Urinary bladder (tissue), 3 donors: ENCODE measurements at regions not wholly inside any gene's neighbourhood (a gene's known extent, or its start where the extent isn't known, plus 50 kb on each side); places are given as distances from the start of the nearest gene placed in this dataset.

Source experiments
- DNase-seq: peaks from one replicate; pipeline ENCODE4 v3.0.0-alpha.2; 2015; ENCODE audit errors: extremely low spot score
- H3K27ac ChIP-seq: one replicate; pipeline ENCODE4 v1.5.1; 2013; ENCODE audit warnings: low read depth, mild to moderate bottlenecking, moderate library complexity
- H3K36me3 ChIP-seq: one replicate; pipeline ENCODE4 v1.6.1; 2013; ENCODE audit warnings: mild to moderate bottlenecking, moderate library complexity; ENCODE audit not compliant: insufficient read depth
- H3K4me1 ChIP-seq: one replicate; pipeline ENCODE4 v1.6.1; 2013; ENCODE audit warnings: mild to moderate bottlenecking, moderate library complexity; ENCODE audit not compliant: insufficient read depth
- H3K4me3 ChIP-seq: one replicate; pipeline ENCODE4 v1.5.1; 2013; ENCODE audit warnings: low read depth, low read length
- WGBS: extraction: QIAGEN DNeasy Blood & Tissue Kit; methylation state at CpG from one replicate; pipeline ENCODE4 v1.1.7; 2013; 5-methylcytosine and 5-hydroxymethylcytosine counted together
- donor health status: healthy with polysubstance abuse.
- donor health status: healthy.

GRCh38 chr6:40930555-40930954 is 108.5 kb downstream of the UNC5CL start:
- no peaks in the 10 kb centered on the region for H3K4me1 ChIP-seq
- no peaks in the 10 kb centered on the region for H3K36me3 ChIP-seq
- 79% methylated on average over 3 of the region's 3 CpGs for WGBS
- no peak overlapping the region for H3K27ac ChIP-seq
- no peak overlapping the region for H3K4me3 ChIP-seq
- DNase-seq = no peak

GRCh38 chr6:40930045-40930444 is 109.0 kb downstream of the UNC5CL start:
- Histone ChIP-seq H3K27ac (no peak overlapping the region), H3K4me1 (no peaks in the 10 kb centered on the region), H3K4me3 (no peak overlapping the region), H3K36me3 (no peaks in the 10 kb centered on the region)
- no peak for DNase-seq
- 85% methylated on average over 1 of the region's 1 CpG for WGBS

GRCh38 chr6:40929176-40929575 is 109.8 kb downstream of the UNC5CL start:
- Histone ChIP-seq H3K4me1 (no peaks in the 10 kb centered on the region), H3K36me3 (no peaks in the 10 kb centered on the region), H3K4me3 (no peak overlapping the region), H3K27ac (no peak overlapping the region)
- no peak for DNase-seq
- 88% methylated on average over 3 of the region's 3 CpGs for WGBS

GRCh38 chr6:40928763-40929162 is 110.3 kb downstream of the UNC5CL start:
- no peaks in the 10 kb centered on the region for H3K36me3 ChIP-seq
- H3K4me3 ChIP-seq = no peak overlapping the region
- no peak for DNase-seq
- no peaks in the 10 kb centered on the region for H3K4me1 ChIP-seq
- WGBS = 93% methylated on average over 3 of the region's 3 CpGs
- H3K27ac ChIP-seq = no peak overlapping the region

- H3K4me3 ChIP-seq = no peak overlapping the region
- WGBS = 80% methylated on average over 1 of the region's 1 CpG
- no peaks in the 10 kb centered on the region for H3K36me3 ChIP-seq
- no peaks in the 10 kb centered on the region for H3K4me1 ChIP-seq
- no peak overlapping the region for H3K27ac ChIP-seq
- no peak for DNase-seq
These were observed 110.7 kb downstream of the UNC5CL start for GRCh38 chr6:40928307-40928706.

GRCh38 chr6:40925341-40925740 is 113.7 kb downstream of the UNC5CL start:
- Histone ChIP-seq H3K4me3 (no peak overlapping the region), H3K27ac (no peak overlapping the region), H3K4me1 (no peaks in the 10 kb centered on the region), H3K36me3 (no peaks in the 10 kb centered on the region)
- DNase-seq = no peak
- 82% methylated on average over 1 of the region's 1 CpG for WGBS

GRCh38 chr6:40924839-40925238 is 114.2 kb downstream of the UNC5CL start:
- no peak for DNase-seq
- Histone ChIP-seq H3K27ac (no peak overlapping the region), H3K4me3 (no peak overlapping the region), H3K4me1 (no peaks in the 10 kb centered on the region), H3K36me3 (no peaks in the 10 kb centered on the region)
- 77% methylated on average over 7 of the region's 7 CpGs for WGBS

- WGBS = 82% methylated on average over 2 of the region's 2 CpGs
These were observed 115.1 kb downstream of the UNC5CL start for GRCh38 chr6:40923880-40924279.

GRCh38 chr6:40923326-40923725 is 115.7 kb downstream of the UNC5CL start:
- no peak for DNase-seq
- 90% methylated on average over 4 of the region's 4 CpGs for WGBS
- H3K36me3 ChIP-seq = no peaks in the 10 kb centered on the region
- H3K4me3 ChIP-seq = no peak overlapping the region
- H3K4me1 ChIP-seq = no peaks in the 10 kb centered on the region
- H3K27ac ChIP-seq = no peak overlapping the region

More at GRCh38 chr6:40923880-40924279, 115.1 kb downstream of the UNC5CL start:
- Histone ChIP-seq H3K4me3 (no peak overlapping the region), H3K4me1 (no peaks in the 10 kb centered on the region), H3K27ac (no peak overlapping the region), H3K36me3 (no peaks in the 10 kb centered on the region)
- no peak for DNase-seq

GRCh38 chr6:40922281-40922680 is 116.7 kb downstream of the UNC5CL start:
- Histone ChIP-seq H3K36me3 (no peaks in the 10 kb centered on the region), H3K4me1 (no peaks in the 10 kb centered on the region), H3K4me3 (no peak overlapping the region), H3K27ac (no peak overlapping the region)
- DNase-seq = no peak
- 84% methylated on average over 2 of the region's 2 CpGs for WGBS

GRCh38 chr6:40918040-40918651 is 120.9 kb downstream of the UNC5CL start:
- Histone ChIP-seq H3K27ac (no peak overlapping the region), H3K4me3 (no peak overlapping the region), H3K36me3 (no peaks in the 10 kb centered on the region), H3K4me1 (no peaks in the 10 kb centered on the region)
- 73% methylated on average over 5 of the region's 5 CpGs for WGBS
- no peak for DNase-seq

- Histone ChIP-seq H3K4me1 (no peaks in the 10 kb centered on the region), H3K36me3 (no peaks in the 10 kb centered on the region), H3K4me3 (no peak overlapping the region), H3K27ac (no peak overlapping the region)
- DNase-seq = no peak
- WGBS = 91% methylated on average over 3 of the region's 3 CpGs
These were observed 121.4 kb downstream of the UNC5CL start for GRCh38 chr6:40917603-40918002.

- Histone ChIP-seq H3K4me3 (no peak overlapping the region), H3K4me1 (no peaks in the 10 kb centered on the region), H3K27ac (no peak overlapping the region), H3K36me3 (no peaks in the 10 kb centered on the region)
- 20% methylated on average over 1 of the region's 1 CpG for WGBS
- no peak for DNase-seq
These were observed 122.2 kb downstream of the UNC5CL start for GRCh38 chr6:40916845-40917244.

GRCh38 chr6:40915165-40915564 is 123.9 kb downstream of the UNC5CL start:
- Histone ChIP-seq H3K36me3 (no peaks in the 10 kb centered on the region), H3K4me1 (no peaks in the 10 kb centered on the region), H3K27ac (no peak overlapping the region), H3K4me3 (no peak overlapping the region)
- DNase-seq = no peak

- Histone ChIP-seq H3K36me3 (no peaks in the 10 kb centered on the region), H3K4me1 (no peaks in the 10 kb centered on the region), H3K27ac (no peak overlapping the region), H3K4me3 (no peak overlapping the region)
- WGBS = 85% methylated on average over 6 of the region's 6 CpGs
- DNase-seq = no peak
These were observed 125.0 kb downstream of the UNC5CL start for GRCh38 chr6:40914005-40914404.
